HFFc6 (cell line): ENCODE measurements at regions not wholly inside any gene's neighbourhood (a gene's known extent, or its start where the extent isn't known, plus 50 kb on each side); places are given as distances from the start of the nearest gene placed in this dataset.

ENCODE experiments used
- DNase-seq: peaks from one replicate; pipeline ENCODE4 v3.0.0-alpha.2; 2018
- H3K27ac Mint-ChIP-seq: 2 replicates; pipeline ENCODE4 v1.8.0; 2020; ENCODE audit warnings: mild to moderate bottlenecking, mixed read lengths
- H3K27me3 Mint-ChIP-seq: 2 replicates; pipeline ENCODE4 v1.8.0; 2021; ENCODE audit warnings: mild to moderate bottlenecking, moderate library complexity, mixed read lengths; ENCODE audit not compliant: insufficient read depth
- H3K36me3 Mint-ChIP-seq: 2 replicates; pipeline ENCODE4 v1.8.0; 2021; ENCODE audit warnings: low read depth, mixed read lengths
- H3K4me1 Mint-ChIP-seq: 2 replicates; pipeline ENCODE4 v1.8.0; 2020; ENCODE audit warnings: low read depth, mixed read lengths
- H3K4me3 Mint-ChIP-seq: 2 replicates; pipeline ENCODE4 v1.8.0; 2020; ENCODE audit warnings: mild to moderate bottlenecking, moderate library complexity, mixed read lengths
- H3K9me3 Mint-ChIP-seq: 2 replicates; pipeline ENCODE4 v1.8.0; 2020; ENCODE audit warnings: mild to moderate bottlenecking, mixed read lengths
- CTCF ChIP-seq: fragments of 200-600 bp; sonication (generic); IDR thresholded peaks from 2 replicates; pipeline ENCODE4 v1.5.0; 2021; ENCODE audit warnings: antibody characterized with exemption, mild to moderate bottlenecking

GRCh38 chr6:121851056-121851455, 415.6 kb downstream of the GJA1 start:
- Mint-ChIP-seq H3K9me3 (no peaks in the 10 kb centered on the region), H3K27ac (no peak overlapping the region), H3K4me3 (no peak overlapping the region), H3K4me1 (peaks cover 34% of the 10 kb centered on the region), H3K27me3 (no peaks in the 10 kb centered on the region; the same call in 1 of the 2 replicates), H3K36me3 (no peaks in the 10 kb centered on the region)
- DNase-seq: no peak
- TF ChIP-seq CTCF: no peak

GRCh38 chr6:121853686-121854085, 418.2 kb downstream of the GJA1 start:
- Mint-ChIP-seq H3K4me1 (peaks cover 51% of the 10 kb centered on the region), H3K4me3 (no peak overlapping the region), H3K9me3 (no peaks in the 10 kb centered on the region), H3K36me3 (no peaks in the 10 kb centered on the region), H3K27ac (no peak overlapping the region), H3K27me3 (no peaks in the 10 kb centered on the region; the same call in 1 of the 2 replicates)
- TF ChIP-seq CTCF: no peak
- no peak for DNase-seq

- Mint-ChIP-seq H3K36me3 (no peaks in the 10 kb centered on the region), H3K9me3 (no peaks in the 10 kb centered on the region), H3K4me3 (no peak overlapping the region), H3K27me3 (no peaks in the 10 kb centered on the region; the same call in 1 of the 2 replicates), H3K27ac (no peak overlapping the region), H3K4me1 (peaks cover 41% of the 10 kb centered on the region)
- DNase-seq: no peak
- no peak for TF ChIP-seq CTCF
Observed at GRCh38 chr6:121855521-121855920, 420.1 kb downstream of the GJA1 start.

- H3K9me3 Mint-ChIP-seq: peaks cover 2% of the 10 kb centered on the region; the same call in 1 of the 2 replicates
- H3K27ac Mint-ChIP-seq: peak overlapping the region; percentile 30; the same call in 1 of the 2 replicates
- H3K4me3 Mint-ChIP-seq: no peak overlapping the region
- no peak for TF ChIP-seq CTCF
- H3K27me3 Mint-ChIP-seq: no peaks in the 10 kb centered on the region; the same call in 1 of the 2 replicates
- H3K4me1 Mint-ChIP-seq: peaks cover 36% of the 10 kb centered on the region
- DNase-seq: peak; percentile 44
- H3K36me3 Mint-ChIP-seq: peaks cover 2% of the 10 kb centered on the region
Observed at GRCh38 chr6:121856296-121856695, 420.9 kb downstream of the GJA1 start.

- peaks cover 34% of the 10 kb centered on the region for H3K4me1 Mint-ChIP-seq
- H3K4me3 Mint-ChIP-seq: no peak overlapping the region
- TF ChIP-seq CTCF: no peak
- H3K9me3 Mint-ChIP-seq: peaks cover 9% of the 10 kb centered on the region; the same call in 1 of the 2 replicates
- H3K36me3 Mint-ChIP-seq: peaks cover 10% of the 10 kb centered on the region
- H3K27ac Mint-ChIP-seq: no peak overlapping the region
- no peaks in the 10 kb centered on the region; the same call in 1 of the 2 replicates for H3K27me3 Mint-ChIP-seq
- no peak for DNase-seq
Observed at GRCh38 chr6:121857551-121857950, 422.1 kb downstream of the GJA1 start.

GRCh38 chr6:121858310-121858709, 422.9 kb downstream of the GJA1 start:
- no peak for DNase-seq
- no peak overlapping the region for H3K4me3 Mint-ChIP-seq

More at GRCh38 chr6:121858310-121858709, 422.9 kb downstream of the GJA1 start:
- no peaks in the 10 kb centered on the region; the same call in 1 of the 2 replicates for H3K27me3 Mint-ChIP-seq
- peaks cover 9% of the 10 kb centered on the region; the same call in 1 of the 2 replicates for H3K9me3 Mint-ChIP-seq
- H3K27ac Mint-ChIP-seq: no peak overlapping the region
- H3K36me3 Mint-ChIP-seq: peaks cover 10% of the 10 kb centered on the region
- no peak for TF ChIP-seq CTCF
- peaks cover 34% of the 10 kb centered on the region for H3K4me1 Mint-ChIP-seq
